ENCODE measurements at regions not wholly inside any gene's neighbourhood (a gene's known extent, or its start where the extent isn't known, plus 50 kb on each side); places are given as distances from the start of the nearest gene placed in this dataset.
"Not testable (repeated sequence)": the region's sequence is repeated elsewhere in the genome, so short reads cannot be mapped to it uniquely, and the experiment has no call there.

GRCh38 chr10:2782950-2783349 lies 284.4 kb upstream of the PFKP start:
- Histone ChIP-seq H3K9me3 (ENCODE audit: control insufficient read depth in 1 of 2, low read length in 2 of 2) (no peaks in the 10 kb centered on the region), H3K4me3 (ENCODE audit: low read length in 2 of 2) (no peak overlapping the region), H3K4me1 (ENCODE audit: insufficient read depth, low read length) (no peaks in the 10 kb centered on the region), H3K36me3 (ENCODE audit: insufficient read depth, low read length) (no peaks in the 10 kb centered on the region), H3K27ac (ENCODE audit: low read depth, low read length) (no peak overlapping the region), H3K27me3 (ENCODE audit: insufficient read depth, low read length) (no peaks in the 10 kb centered on the region)
- DNase-seq, result no peak
- POLR2A ChIA-PET (ENCODE audit: partially characterized antibody), result no interaction called here
- no peaks in the 10 kb centered on the region for H3K4me1 Mint-ChIP-seq
- no peaks in the 10 kb centered on the region for H3K36me3 Mint-ChIP-seq
- H3K27me3 Mint-ChIP-seq, result peaks cover 6 to 24% of the 10 kb centered on the region in 2 donors
- H3K27ac Mint-ChIP-seq, result no peak overlapping the region
- H3K9me3 Mint-ChIP-seq, result peaks cover 0 to 5% (median 1%) of the 10 kb centered on the region in 8 donors
- no peak overlapping the region for H3K4me3 Mint-ChIP-seq
- CTCF ChIA-PET (ENCODE audit: partially characterized antibody), result no interaction called here
- intact Hi-C loops (cut with micrococcal nuclease), result no loop called here

GRCh38 chr10:2782265-2782664 lies 285.1 kb upstream of the PFKP start:
- H3K27ac Mint-ChIP-seq, result no peak overlapping the region
- intact Hi-C loops (cut with micrococcal nuclease), result no loop called here
- no peak overlapping the region for H3K4me3 ChIP-seq (ENCODE audit: low read length in 2 of 2)
- no peaks in the 10 kb centered on the region for H3K9me3 ChIP-seq (ENCODE audit: control insufficient read depth in 1 of 2, low read length in 2 of 2)
- H3K27ac ChIP-seq (ENCODE audit: low read depth, low read length), result no peak overlapping the region
- H3K4me1 Mint-ChIP-seq, result no peaks in the 10 kb centered on the region
- no peaks in the 10 kb centered on the region for H3K27me3 ChIP-seq (ENCODE audit: insufficient read depth, low read length)
- ChIA-PET POLR2A (ENCODE audit: partially characterized antibody) (no interaction called here), CTCF (ENCODE audit: partially characterized antibody) (no interaction called here)
- H3K36me3 Mint-ChIP-seq, result no peaks in the 10 kb centered on the region
- DNase-seq, result no peak
- H3K4me1 ChIP-seq (ENCODE audit: insufficient read depth, low read length), result no peaks in the 10 kb centered on the region
- no peaks in the 10 kb centered on the region for H3K36me3 ChIP-seq (ENCODE audit: insufficient read depth, low read length)
- peaks cover 6 to 23% of the 10 kb centered on the region in 2 donors for H3K27me3 Mint-ChIP-seq
- peaks cover 0 to 5% (median 1%) of the 10 kb centered on the region in 8 donors for H3K9me3 Mint-ChIP-seq
- no peak overlapping the region for H3K4me3 Mint-ChIP-seq

GRCh38 chr10:2777666-2778355 lies 289.5 kb upstream of the PFKP start:
- no peaks in the 10 kb centered on the region for H3K36me3 ChIP-seq (ENCODE audit: insufficient read depth, low read length)
- Mint-ChIP-seq H3K27me3 (peaks cover 12% of the 10 kb centered on the region in 2 donors), H3K27ac (no peak overlapping the region), H3K9me3 (peaks cover 0 to 5% (median 1%) of the 10 kb centered on the region in 8 donors), H3K4me1 (no peaks in the 10 kb centered on the region), H3K36me3 (no peaks in the 10 kb centered on the region), H3K4me3 (no peak overlapping the region)
- ChIA-PET POLR2A (ENCODE audit: partially characterized antibody) (no interaction called here), CTCF (ENCODE audit: partially characterized antibody) (no interaction called here)
- H3K4me3 ChIP-seq (ENCODE audit: low read length in 2 of 2), result no peak overlapping the region
- no peaks in the 10 kb centered on the region for H3K9me3 ChIP-seq (ENCODE audit: control insufficient read depth in 1 of 2, low read length in 2 of 2)
- intact Hi-C loops (cut with micrococcal nuclease), result no loop called here
- DNase-seq, result no peak
- H3K27me3 ChIP-seq (ENCODE audit: insufficient read depth, low read length), result no peaks in the 10 kb centered on the region
- no peaks in the 10 kb centered on the region for H3K4me1 ChIP-seq (ENCODE audit: insufficient read depth, low read length)
- H3K27ac ChIP-seq (ENCODE audit: low read depth, low read length), result no peak overlapping the region

GRCh38 chr10:2772816-2773631 lies 294.3 kb upstream of the PFKP start:
- Mint-ChIP-seq H3K9me3 (peaks cover 0 to 3% (median 0%) of the 10 kb centered on the region in 8 donors), H3K4me1 (no peaks in the 10 kb centered on the region), H3K27me3 (peaks cover 1 to 6% of the 10 kb centered on the region in 2 donors), H3K4me3 (no peak overlapping the region), H3K27ac (no peak overlapping the region), H3K36me3 (no peaks in the 10 kb centered on the region)
- no peak for DNase-seq
- Histone ChIP-seq H3K36me3 (ENCODE audit: insufficient read depth, low read length) (no peaks in the 10 kb centered on the region), H3K4me3 (ENCODE audit: low read length in 2 of 2) (no peak overlapping the region), H3K27me3 (ENCODE audit: insufficient read depth, low read length) (no peaks in the 10 kb centered on the region), H3K9me3 (ENCODE audit: control insufficient read depth in 1 of 2, low read length in 2 of 2) (no peaks in the 10 kb centered on the region), H3K4me1 (ENCODE audit: insufficient read depth, low read length) (no peaks in the 10 kb centered on the region), H3K27ac (ENCODE audit: low read depth, low read length) (no peak overlapping the region)
- POLR2A ChIA-PET (ENCODE audit: partially characterized antibody), result no interaction called here
- intact Hi-C loops (cut with micrococcal nuclease), result no loop called here
- CTCF ChIA-PET (ENCODE audit: partially characterized antibody), result no interaction called here

GRCh38 chr10:2772135-2772534 lies 295.2 kb upstream of the PFKP start:
- peaks cover under 1 to 8% of the 10 kb centered on the region in 2 donors for H3K27me3 Mint-ChIP-seq
- H3K36me3 ChIP-seq (ENCODE audit: insufficient read depth, low read length), result no peaks in the 10 kb centered on the region
- H3K4me3 Mint-ChIP-seq, result no peak overlapping the region
- no peak overlapping the region for H3K27ac ChIP-seq (ENCODE audit: low read depth, low read length)
- H3K36me3 Mint-ChIP-seq, result no peaks in the 10 kb centered on the region
- H3K4me1 Mint-ChIP-seq, result no peaks in the 10 kb centered on the region
- no peaks in the 10 kb centered on the region for H3K4me1 ChIP-seq (ENCODE audit: insufficient read depth, low read length)
- ChIA-PET CTCF (ENCODE audit: partially characterized antibody) (no interaction called here), POLR2A (ENCODE audit: partially characterized antibody) (no interaction called here)
- DNase-seq, result no peak
- no peak overlapping the region for H3K4me3 ChIP-seq (ENCODE audit: low read length in 2 of 2)
- intact Hi-C loops (cut with micrococcal nuclease), result no loop called here
- H3K9me3 ChIP-seq (ENCODE audit: control insufficient read depth in 1 of 2, low read length in 2 of 2), result no peaks in the 10 kb centered on the region
- peaks cover 0 to 5% (median 0%) of the 10 kb centered on the region in 8 donors for H3K9me3 Mint-ChIP-seq
- H3K27me3 ChIP-seq (ENCODE audit: insufficient read depth, low read length), result no peaks in the 10 kb centered on the region
- H3K27ac Mint-ChIP-seq, result no peak overlapping the region

GRCh38 chr10:2767293-2767692 lies 300.1 kb upstream of the PFKP start:
- H3K9me3 ChIP-seq (ENCODE audit: control insufficient read depth in 1 of 2, low read length in 2 of 2); CTCF ChIA-PET (ENCODE audit: partially characterized antibody); H3K4me1 ChIP-seq (ENCODE audit: insufficient read depth, low read length); H3K27ac ChIP-seq (ENCODE audit: low read depth, low read length); H3K36me3 Mint-ChIP-seq; H3K9me3 Mint-ChIP-seq; H3K4me3 ChIP-seq (ENCODE audit: low read length in 2 of 2); POLR2A ChIA-PET (ENCODE audit: partially characterized antibody); H3K4me3 Mint-ChIP-seq; intact Hi-C loops (cut with micrococcal nuclease); H3K27me3 ChIP-seq (ENCODE audit: insufficient read depth, low read length); DNase-seq; H3K36me3 ChIP-seq (ENCODE audit: insufficient read depth, low read length); H3K27ac Mint-ChIP-seq; H3K4me1 Mint-ChIP-seq: not testable (repeated sequence)
- peaks cover 3 to 12% of the 10 kb centered on the region in 2 donors for H3K27me3 Mint-ChIP-seq

GRCh38 chr10:2761971-2762370 lies 305.4 kb upstream of the PFKP start:
- intact Hi-C loops (cut with micrococcal nuclease), result no loop called here
- Histone ChIP-seq H3K27ac (ENCODE audit: low read depth, low read length) (no peak overlapping the region), H3K36me3 (ENCODE audit: insufficient read depth, low read length) (no peaks in the 10 kb centered on the region), H3K27me3 (ENCODE audit: insufficient read depth, low read length) (no peaks in the 10 kb centered on the region), H3K4me3 (ENCODE audit: low read length in 2 of 2) (no peak overlapping the region), H3K4me1 (ENCODE audit: insufficient read depth, low read length) (no peaks in the 10 kb centered on the region), H3K9me3 (ENCODE audit: control insufficient read depth in 1 of 2, low read length in 2 of 2) (no peaks in the 10 kb centered on the region)
- peaks cover 8 to 10% of the 10 kb centered on the region in 2 donors for H3K27me3 Mint-ChIP-seq
- peaks cover 0 to 4% (median under 1%) of the 10 kb centered on the region in 4 donors for H3K4me1 Mint-ChIP-seq
- CTCF ChIA-PET (ENCODE audit: partially characterized antibody), result no interaction called here
- H3K36me3 Mint-ChIP-seq, result no peaks in the 10 kb centered on the region
- no peak for DNase-seq
- no peak overlapping the region for H3K4me3 Mint-ChIP-seq
- H3K9me3 Mint-ChIP-seq, result peaks cover 0 to 13% (median under 1%) of the 10 kb centered on the region in 8 donors
- POLR2A ChIA-PET (ENCODE audit: partially characterized antibody), result no interaction called here
- no peak overlapping the region for H3K27ac Mint-ChIP-seq
